Fibroblast of villous mesenchyme (primary cell): ENCODE measurements at regions not wholly inside any gene's neighbourhood (a gene's known extent, or its start where the extent isn't known, plus 50 kb on each side); places are given as distances from the start of the nearest gene placed in this dataset.

Experiments
- DNase-seq: peaks from one replicate; pipeline ENCODE4 v3.0.0-alpha.2; 2010; ENCODE audit warnings: low read depth
- H3K4me3 ChIP-seq: 2 replicates; pipeline ENCODE4 v1.5.1; 2011; ENCODE audit warnings: low read depth, mild to moderate bottlenecking, low read length
- TF ChIP-seq, protein P1 (sequence below): IDR thresholded peaks from 2 replicates; pipeline ENCODE4 v1.5.1; 2012; ENCODE audit warnings: low read depth, mild to moderate bottlenecking, low read length; ENCODE audit not compliant: insufficient read depth

- TF ChIP-seq, protein P1, sequence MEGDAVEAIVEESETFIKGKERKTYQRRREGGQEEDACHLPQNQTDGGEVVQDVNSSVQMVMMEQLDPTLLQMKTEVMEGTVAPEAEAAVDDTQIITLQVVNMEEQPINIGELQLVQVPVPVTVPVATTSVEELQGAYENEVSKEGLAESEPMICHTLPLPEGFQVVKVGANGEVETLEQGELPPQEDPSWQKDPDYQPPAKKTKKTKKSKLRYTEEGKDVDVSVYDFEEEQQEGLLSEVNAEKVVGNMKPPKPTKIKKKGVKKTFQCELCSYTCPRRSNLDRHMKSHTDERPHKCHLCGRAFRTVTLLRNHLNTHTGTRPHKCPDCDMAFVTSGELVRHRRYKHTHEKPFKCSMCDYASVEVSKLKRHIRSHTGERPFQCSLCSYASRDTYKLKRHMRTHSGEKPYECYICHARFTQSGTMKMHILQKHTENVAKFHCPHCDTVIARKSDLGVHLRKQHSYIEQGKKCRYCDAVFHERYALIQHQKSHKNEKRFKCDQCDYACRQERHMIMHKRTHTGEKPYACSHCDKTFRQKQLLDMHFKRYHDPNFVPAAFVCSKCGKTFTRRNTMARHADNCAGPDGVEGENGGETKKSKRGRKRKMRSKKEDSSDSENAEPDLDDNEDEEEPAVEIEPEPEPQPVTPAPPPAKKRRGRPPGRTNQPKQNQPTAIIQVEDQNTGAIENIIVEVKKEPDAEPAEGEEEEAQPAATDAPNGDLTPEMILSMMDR, result no peak
- no peak for DNase-seq
- H3K4me3 ChIP-seq, result no peak overlapping the region
Measured at GRCh38 chr2:52194342-52194741, 1162.4 kb upstream of the NRXN1 start.

GRCh38 chr2:52193804-52194203, 1161.9 kb upstream of the NRXN1 start:
- no peak for DNase-seq
- no peak overlapping the region for H3K4me3 ChIP-seq
- TF ChIP-seq, protein P1, result no peak

GRCh38 chr2:52192656-52193055, 1160.7 kb upstream of the NRXN1 start:
- no peak for DNase-seq
- TF ChIP-seq, protein P1, result no peak
- no peak overlapping the region for H3K4me3 ChIP-seq

- DNase-seq, result no peak
- TF ChIP-seq, protein P1, result no peak
- H3K4me3 ChIP-seq, result no peak overlapping the region
Measured at GRCh38 chr2:52181080-52181479, 1149.1 kb upstream of the NRXN1 start.

DNA sequence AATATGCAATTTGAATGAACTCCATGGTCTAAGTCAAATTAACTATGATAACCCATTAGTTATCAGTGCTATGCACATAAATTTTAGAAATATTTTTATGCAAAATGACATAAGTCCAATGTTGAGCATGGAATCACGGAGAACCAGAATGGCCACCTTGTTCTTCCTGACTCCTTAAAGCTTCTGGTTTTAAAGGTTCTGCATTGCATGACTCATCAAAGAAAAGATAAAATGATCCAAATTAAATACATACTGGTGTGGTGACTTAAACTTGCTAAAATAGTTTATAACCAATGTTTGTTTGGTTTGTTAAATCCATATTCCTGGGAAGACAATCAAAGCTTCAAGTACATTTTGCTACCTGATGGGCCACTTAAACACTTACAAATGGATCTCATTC, 1146.9 kb upstream of the NRXN1 start:
- TF ChIP-seq, protein P1, result no peak
- DNase-seq, result no peak
- no peak overlapping the region for H3K4me3 ChIP-seq

- no peak for DNase-seq
- TF ChIP-seq, protein P1, result no peak
Measured at GRCh38 chr2:52145005-52145404, 1113.1 kb upstream of the NRXN1 start.

GRCh38 chr2:52144590-52144989, 1112.7 kb upstream of the NRXN1 start:
- DNase-seq, result no peak
- no peak overlapping the region for H3K4me3 ChIP-seq
- TF ChIP-seq, protein P1, result no peak

More at GRCh38 chr2:52145005-52145404, 1113.1 kb upstream of the NRXN1 start:
- H3K4me3 ChIP-seq, result no peak overlapping the region
